Esophagus muscularis mucosa (tissue), 4 donors: ENCODE measurements at regions not wholly inside any gene's neighbourhood (a gene's known extent, or its start where the extent isn't known, plus 50 kb on each side); places are given as distances from the start of the nearest gene placed in this dataset.

Experiments
- CTCF ChIP-seq, 3 experiments: fragments of 200-600 bp in 2 of 3; fragments of 450-650 bp in 1 of 3; sonication (generic) in 2 of 3; IDR thresholded peaks; one replicate each; pipeline ENCODE4 v1.5.1; 2017 to 2019; ENCODE audit warnings: antibody characterized with exemption in 3 of 3, mild to moderate bottlenecking in 2 of 3, moderate library complexity in 1 of 3
- EP300 ChIP-seq: sonication (generic); formaldehyde crosslinking; IDR thresholded peaks from one replicate; pipeline ENCODE4 v1.6.1; 2017; ENCODE audit warnings: antibody characterized with exemption
- POLR2A ChIP-seq: fragments of 450-650 bp; IDR thresholded peaks from one replicate; pipeline ENCODE4 v1.6.1; 2017; ENCODE audit warnings: antibody characterized with exemption, moderate library complexity, mild to moderate bottlenecking, low read depth
- POLR2AphosphoS5 ChIP-seq, 2 donors: sonication (generic); formaldehyde crosslinking; IDR thresholded peaks; one replicate each; pipeline ENCODE4 v1.6.1; 2017; ENCODE audit warnings: antibody characterized with exemption in 2 of 2

GRCh38 chr7:131787101-131787500, 230.7 kb upstream of the PODXL start:
- TF ChIP-seq CTCF (IDR thresholded peaks at IDR 0.05) (no peak), POLR2A (no peak), EP300 (no peak), POLR2AphosphoS5 (IDR thresholded peaks at IDR 0.05) (no peak)
